ENCODE measurements at regions not wholly inside any gene's neighbourhood (a gene's known extent, or its start where the extent isn't known, plus 50 kb on each side); places are given as distances from the start of the nearest gene placed in this dataset.

DNA sequence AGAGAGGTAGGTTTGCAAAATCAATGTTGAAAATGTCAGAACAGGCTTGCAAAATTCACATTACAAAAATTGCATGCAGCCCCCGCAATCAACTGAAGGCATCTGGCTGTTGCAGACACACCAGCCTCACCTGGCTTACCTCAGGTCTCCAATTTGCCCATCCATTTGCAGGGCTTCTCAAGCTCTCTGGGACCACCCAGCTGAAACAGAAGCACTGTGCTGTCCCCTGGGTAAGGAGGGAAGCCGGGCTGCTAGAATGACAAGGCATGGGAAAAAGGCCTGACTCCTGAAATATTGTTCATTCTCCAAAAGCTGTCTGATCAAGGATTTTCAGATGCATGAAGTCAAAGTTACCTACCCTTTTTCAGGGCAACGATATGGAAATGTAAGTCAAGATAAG is 52.6 kb upstream of the CD93 start:
- Histone ChIP-seq H3K4me1 (ENCODE audit: low read length) (peaks cover 40% of the 10 kb centered on the region), H3K4me2 (ENCODE audit: low read length) (no peak overlapping the region), H2AFZ (ENCODE audit: low read depth, low read length) (no peak overlapping the region), H3K9me3 (ENCODE audit: insufficient read depth, low read length) (no peaks in the 10 kb centered on the region), H3K79me2 (ENCODE audit: low read length) (no peaks in the 10 kb centered on the region), H3K27ac (ENCODE audit: low read length) (no peak overlapping the region), H3K27me3 (ENCODE audit: low read depth, low read length) (no peaks in the 10 kb centered on the region; the same call in 1 of the 2 replicates), H3K4me3 (ENCODE audit: low read length) (no peak overlapping the region), H3K36me3 (replicated peaks; ENCODE audit: low read depth, low read length) (no peaks in the 10 kb centered on the region), H3K9ac (ENCODE audit: low read length) (no peak overlapping the region), H4K20me1 (ENCODE audit: insufficient read depth, low read length) (no peaks in the 10 kb centered on the region)
- no peak for TF ChIP-seq EZH2phosphoT487 (IDR thresholded peaks at IDR 0.05; ENCODE audit: low read depth)
- no peak for TF ChIP-seq CTCF (IDR thresholded peaks at IDR 0.05; ENCODE audit: low read depth, low read length)

DNA sequence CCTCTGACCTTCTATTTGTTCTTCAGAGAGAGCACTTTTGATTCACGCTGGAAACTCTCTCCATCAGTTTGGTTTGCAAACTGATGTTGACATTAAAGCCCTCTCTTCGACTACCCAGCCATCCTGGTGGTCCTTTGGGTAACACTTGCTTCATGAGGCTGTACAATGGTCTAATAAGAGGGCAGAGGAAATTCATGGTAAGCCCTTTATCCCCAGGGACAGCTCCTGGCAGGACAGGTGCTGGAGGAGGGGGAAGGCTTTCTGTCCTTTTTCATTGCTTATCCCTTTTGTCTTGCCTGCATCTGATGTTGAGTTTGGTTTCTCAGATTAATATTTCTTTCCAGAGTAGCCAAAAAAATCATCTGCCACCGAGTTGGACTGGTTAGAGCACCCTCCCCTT is 52.1 kb upstream of the CD93 start:
- Histone ChIP-seq H4K20me1 (ENCODE audit: insufficient read depth, low read length) (no peaks in the 10 kb centered on the region), H2AFZ (ENCODE audit: low read depth, low read length) (no peak overlapping the region), H3K4me1 (ENCODE audit: low read length) (peaks cover 36% of the 10 kb centered on the region), H3K27ac (ENCODE audit: low read length) (no peak overlapping the region), H3K9me3 (ENCODE audit: insufficient read depth, low read length) (no peaks in the 10 kb centered on the region), H3K4me3 (ENCODE audit: low read length) (no peak overlapping the region), H3K36me3 (replicated peaks; ENCODE audit: low read depth, low read length) (no peaks in the 10 kb centered on the region), H3K4me2 (ENCODE audit: low read length) (no peak overlapping the region), H3K79me2 (ENCODE audit: low read length) (no peaks in the 10 kb centered on the region), H3K9ac (ENCODE audit: low read length) (no peak overlapping the region), H3K27me3 (ENCODE audit: low read depth, low read length) (no peaks in the 10 kb centered on the region; the same call in 1 of the 2 replicates)
- TF ChIP-seq CTCF (IDR thresholded peaks at IDR 0.05; ENCODE audit: low read depth, low read length) (no peak), EZH2phosphoT487 (IDR thresholded peaks at IDR 0.05; ENCODE audit: low read depth) (no peak)

DNA sequence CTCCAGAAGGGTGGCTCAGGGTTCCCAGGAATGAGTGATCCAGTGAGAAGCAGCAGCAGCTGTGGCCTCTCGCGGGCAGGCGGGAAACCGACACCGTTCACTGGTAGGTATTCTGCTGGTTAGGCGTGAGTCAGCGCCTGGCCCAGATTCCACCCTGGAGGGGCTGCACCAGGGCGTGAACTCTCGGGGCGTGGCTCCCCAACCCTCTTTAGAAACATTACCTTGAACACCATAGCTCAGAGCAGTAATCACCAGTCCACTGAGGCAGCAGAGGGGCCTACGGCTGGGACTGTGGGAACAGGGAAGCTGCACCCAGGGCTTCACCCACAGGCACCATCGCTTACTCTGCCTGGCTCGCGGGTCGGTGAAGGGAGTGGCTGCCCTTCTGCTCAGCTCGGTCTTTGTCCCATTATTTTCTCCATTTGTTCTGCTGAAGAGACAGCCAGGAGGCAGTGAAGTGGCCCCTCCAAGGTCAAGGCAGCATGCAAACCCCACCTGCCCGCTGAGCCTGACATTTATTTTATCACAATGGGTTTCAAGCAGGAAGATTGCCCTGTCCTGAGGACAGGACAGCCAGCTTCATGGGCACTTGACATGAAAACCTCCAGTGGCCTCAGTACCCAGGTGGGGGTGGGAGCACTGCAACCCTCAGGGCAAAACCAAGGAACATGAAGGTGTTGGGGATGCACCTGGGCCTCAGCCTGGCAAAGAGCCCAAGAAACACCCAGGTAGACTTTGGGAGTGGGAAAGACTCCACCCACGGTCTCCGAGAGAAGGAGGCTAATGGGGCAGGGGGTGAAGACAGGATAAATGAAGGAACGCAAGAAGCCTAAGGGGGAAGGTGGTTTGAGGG is 51.0 kb upstream of the CD93 start:
- Histone ChIP-seq H3K36me3 (replicated peaks; ENCODE audit: low read depth, low read length) (no peaks in the 10 kb centered on the region), H3K4me2 (ENCODE audit: low read length) (no peak overlapping the region), H3K27ac (ENCODE audit: low read length) (no peak overlapping the region), H3K9me3 (ENCODE audit: insufficient read depth, low read length) (no peaks in the 10 kb centered on the region), H3K79me2 (ENCODE audit: low read length) (no peaks in the 10 kb centered on the region), H2AFZ (ENCODE audit: low read depth, low read length) (no peak overlapping the region), H4K20me1 (ENCODE audit: insufficient read depth, low read length) (no peaks in the 10 kb centered on the region), H3K4me1 (ENCODE audit: low read length) (peaks cover 24% of the 10 kb centered on the region), H3K9ac (ENCODE audit: low read length) (no peak overlapping the region), H3K27me3 (ENCODE audit: low read depth, low read length) (no peaks in the 10 kb centered on the region; the same call in 1 of the 2 replicates), H3K4me3 (ENCODE audit: low read length) (no peak overlapping the region)
- TF ChIP-seq CTCF (IDR thresholded peaks at IDR 0.05; ENCODE audit: low read depth, low read length) (no peak), EZH2phosphoT487 (IDR thresholded peaks at IDR 0.05; ENCODE audit: low read depth) (no peak)

GRCh38 chr20:23135449-23136420 is 49.6 kb upstream of the CD93 start:
- H2AFZ ChIP-seq (ENCODE audit: low read depth, low read length), result no peak overlapping the region
- H3K27ac ChIP-seq (ENCODE audit: low read length), result no peak overlapping the region
- H3K9ac ChIP-seq (ENCODE audit: low read length), result no peak overlapping the region
- H3K4me1 ChIP-seq (ENCODE audit: low read length), result peaks cover 11% of the 10 kb centered on the region
- no peaks in the 10 kb centered on the region; the same call in 1 of the 2 replicates for H3K27me3 ChIP-seq (ENCODE audit: low read depth, low read length)
- no peak overlapping the region for H3K4me3 ChIP-seq (ENCODE audit: low read length)
- H3K79me2 ChIP-seq (ENCODE audit: low read length), result no peaks in the 10 kb centered on the region
- TF ChIP-seq EZH2phosphoT487 (IDR thresholded peaks at IDR 0.05; ENCODE audit: low read depth), result no peak
- TF ChIP-seq CTCF (IDR thresholded peaks at IDR 0.05; ENCODE audit: low read depth, low read length), result no peak
- H3K36me3 ChIP-seq (replicated peaks; ENCODE audit: low read depth, low read length), result no peaks in the 10 kb centered on the region
- H4K20me1 ChIP-seq (ENCODE audit: insufficient read depth, low read length), result no peaks in the 10 kb centered on the region
- no peak overlapping the region for H3K4me2 ChIP-seq (ENCODE audit: low read length)
- no peaks in the 10 kb centered on the region for H3K9me3 ChIP-seq (ENCODE audit: insufficient read depth, low read length)
